GM21423 (cell line): ENCODE measurements at regions not wholly inside any gene's neighbourhood (a gene's known extent, or its start where the extent isn't known, plus 50 kb on each side); places are given as distances from the start of the nearest gene placed in this dataset.
"Not testable (repeated sequence)": the region's sequence is repeated elsewhere in the genome, so short reads cannot be mapped to it uniquely, and the experiment has no call there.

ENCODE experiments used
- ATAC-seq: cut with Tn5 transposase; IDR thresholded peaks from one replicate; pipeline ENCODE4 v1.9.1; 2021; ENCODE audit warnings: mild to moderate bottlenecking, moderate library complexity; ENCODE audit not compliant: unreplicated experiment

DNA sequence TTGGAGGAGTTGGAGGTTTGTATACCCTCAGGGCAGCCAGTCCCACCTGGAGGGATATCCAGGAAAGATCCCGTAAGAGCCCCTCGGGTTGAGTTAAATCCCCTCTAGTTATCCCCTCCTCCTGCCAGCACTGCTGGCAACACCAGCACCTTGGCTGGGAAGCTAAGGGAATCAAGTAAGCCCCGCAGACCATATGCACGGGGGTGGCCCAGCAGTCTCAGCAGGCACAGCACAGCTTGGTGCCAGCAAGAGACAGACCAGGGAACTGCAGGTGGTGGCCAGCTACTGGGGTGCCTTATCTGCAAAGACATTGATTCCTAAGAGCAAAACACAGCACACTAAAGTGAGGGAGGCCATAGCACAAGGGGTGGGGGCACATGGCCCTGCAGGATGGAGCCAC is 173.8 kb downstream of the GOLGA6L4 start:
- ATAC-seq, result not testable (repeated sequence)

GRCh38 chr15:84421513-84422181 is 179.2 kb upstream of the ZSCAN2 start:
- ATAC-seq, result not testable (repeated sequence)

DNA sequence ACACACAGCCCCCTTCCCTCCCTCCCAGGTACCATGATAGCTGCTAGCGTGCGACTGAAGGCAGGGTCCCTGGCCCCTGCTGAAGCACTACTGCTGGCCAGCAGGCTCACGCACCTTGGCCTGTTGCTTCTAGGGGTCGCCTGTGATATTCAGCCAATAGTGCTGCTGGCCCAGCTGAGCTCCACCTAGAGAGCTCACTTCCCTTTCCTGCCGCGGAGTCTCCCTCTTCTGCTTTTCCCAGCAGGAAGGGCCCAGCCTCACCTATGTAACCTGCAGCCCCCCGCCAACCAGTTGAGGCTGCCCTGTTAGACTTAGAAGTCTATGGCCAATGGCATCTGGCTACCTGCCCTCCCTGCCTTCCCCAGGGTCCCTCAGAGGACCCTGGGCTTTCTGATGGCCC is 175.5 kb upstream of the ZSCAN2 start:
- not testable (repeated sequence) for ATAC-seq

DNA sequence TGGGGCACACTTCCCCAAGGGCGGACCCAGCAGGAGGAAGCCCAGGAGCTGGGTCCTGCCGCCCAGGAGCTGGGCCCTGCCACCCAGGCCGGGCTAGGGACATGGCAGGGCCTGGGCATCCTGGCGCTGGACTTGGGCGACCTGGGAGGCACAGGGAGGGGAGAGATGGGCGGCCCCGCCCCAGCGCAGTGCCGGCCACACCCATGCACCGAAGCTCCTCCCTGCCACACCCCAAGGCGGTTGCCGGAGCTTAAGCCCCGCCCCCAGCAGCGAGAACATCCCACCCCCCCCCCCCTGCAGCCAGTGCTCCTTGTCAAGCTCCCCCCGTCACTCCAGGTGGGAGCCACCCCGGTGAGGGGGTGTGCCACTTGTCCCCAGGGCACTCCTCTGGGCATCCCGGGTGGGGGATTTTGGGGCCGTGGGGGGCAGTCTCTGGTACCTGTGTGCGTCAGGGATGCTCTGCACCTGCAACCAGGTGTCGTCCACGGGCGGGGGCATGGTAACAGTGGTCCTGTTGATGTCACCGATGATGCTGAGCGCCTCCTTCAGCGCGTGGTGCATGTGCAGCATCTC is 127.4 kb upstream of the ZSCAN2 start:
- not testable (repeated sequence) for ATAC-seq

GRCh38 chr15:84476364-84477033 is 124.3 kb upstream of the ZSCAN2 start:
- not testable (repeated sequence) for ATAC-seq

DNA sequence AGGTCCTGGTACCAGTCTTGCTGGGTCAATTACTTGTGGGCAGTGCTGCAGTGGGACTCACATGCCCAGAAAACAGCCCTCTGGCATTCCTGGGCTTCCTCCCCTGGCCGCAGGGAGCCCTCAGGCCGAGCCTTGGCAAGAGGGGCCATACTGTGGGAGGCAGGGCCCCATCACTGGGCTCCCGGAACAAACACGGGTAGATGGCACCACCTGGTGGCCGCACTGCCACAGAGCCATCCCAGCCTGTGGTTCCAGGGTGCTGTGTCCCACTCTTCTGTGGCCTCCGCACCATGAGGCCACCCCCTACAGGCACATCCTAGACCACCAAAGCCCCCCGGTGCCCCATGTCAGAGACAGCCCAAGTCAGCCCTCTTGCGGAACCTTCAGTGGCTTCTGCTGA is 123.3 kb upstream of the ZSCAN2 start:
- ATAC-seq, result peak; percentile 86

GRCh38 chr15:84480174-84480681 is 120.6 kb upstream of the ZSCAN2 start:
- ATAC-seq, result not testable (repeated sequence)

- not testable (repeated sequence) for ATAC-seq
Measured at GRCh38 chr15:84483859-84484258, 117.0 kb upstream of the ZSCAN2 start.

- not testable (repeated sequence) for ATAC-seq
Measured at GRCh38 chr15:84500165-84500889, 100.5 kb upstream of the ZSCAN2 start.

GRCh38 chr15:84503101-84503500 is 97.7 kb upstream of the ZSCAN2 start:
- ATAC-seq, result not testable (repeated sequence)

DNA sequence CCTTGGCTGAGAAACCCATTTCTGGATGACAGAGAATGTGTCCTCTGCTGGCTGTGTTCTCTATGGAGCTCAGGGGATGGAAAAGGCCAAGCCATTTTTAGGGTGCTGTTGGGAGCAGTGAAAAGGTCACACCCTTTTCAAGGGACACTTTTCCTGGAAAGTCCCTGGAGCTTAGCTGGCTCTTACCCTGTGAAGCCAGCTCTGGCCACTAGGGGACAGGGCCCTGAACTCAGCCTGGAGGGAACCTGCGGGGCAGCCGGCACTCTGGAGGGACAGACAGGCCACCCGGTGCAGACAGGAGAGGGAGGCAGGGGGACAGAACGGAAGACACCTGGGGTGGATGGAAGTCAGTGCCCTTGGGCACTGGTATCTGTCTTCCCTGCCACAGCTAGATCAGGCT is 95.3 kb upstream of the ZSCAN2 start:
- not testable (repeated sequence) for ATAC-seq

GRCh38 chr15:84512324-84512723 is 88.5 kb upstream of the ZSCAN2 start:
- not testable (repeated sequence) for ATAC-seq

DNA sequence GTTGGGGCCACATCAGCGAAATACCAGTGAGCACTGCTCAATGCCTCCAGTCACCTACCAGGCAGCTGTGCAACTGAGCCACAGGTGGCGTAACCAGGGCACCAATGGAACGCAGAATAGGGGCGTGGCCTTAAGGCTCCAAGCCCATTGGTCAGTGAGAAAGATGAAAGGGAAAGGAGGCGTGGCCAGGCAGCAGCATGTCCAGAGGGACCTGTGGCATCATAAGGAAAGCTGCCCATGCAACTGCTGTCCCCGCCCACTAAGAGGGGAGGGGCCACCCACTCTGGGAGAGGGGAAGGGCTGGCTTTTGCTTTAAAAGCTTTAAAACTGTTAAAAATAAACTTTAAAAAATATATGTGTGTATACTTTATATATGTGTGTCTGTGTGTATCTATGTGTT is 84.0 kb upstream of the ZSCAN2 start:
- ATAC-seq, result not testable (repeated sequence)

DNA sequence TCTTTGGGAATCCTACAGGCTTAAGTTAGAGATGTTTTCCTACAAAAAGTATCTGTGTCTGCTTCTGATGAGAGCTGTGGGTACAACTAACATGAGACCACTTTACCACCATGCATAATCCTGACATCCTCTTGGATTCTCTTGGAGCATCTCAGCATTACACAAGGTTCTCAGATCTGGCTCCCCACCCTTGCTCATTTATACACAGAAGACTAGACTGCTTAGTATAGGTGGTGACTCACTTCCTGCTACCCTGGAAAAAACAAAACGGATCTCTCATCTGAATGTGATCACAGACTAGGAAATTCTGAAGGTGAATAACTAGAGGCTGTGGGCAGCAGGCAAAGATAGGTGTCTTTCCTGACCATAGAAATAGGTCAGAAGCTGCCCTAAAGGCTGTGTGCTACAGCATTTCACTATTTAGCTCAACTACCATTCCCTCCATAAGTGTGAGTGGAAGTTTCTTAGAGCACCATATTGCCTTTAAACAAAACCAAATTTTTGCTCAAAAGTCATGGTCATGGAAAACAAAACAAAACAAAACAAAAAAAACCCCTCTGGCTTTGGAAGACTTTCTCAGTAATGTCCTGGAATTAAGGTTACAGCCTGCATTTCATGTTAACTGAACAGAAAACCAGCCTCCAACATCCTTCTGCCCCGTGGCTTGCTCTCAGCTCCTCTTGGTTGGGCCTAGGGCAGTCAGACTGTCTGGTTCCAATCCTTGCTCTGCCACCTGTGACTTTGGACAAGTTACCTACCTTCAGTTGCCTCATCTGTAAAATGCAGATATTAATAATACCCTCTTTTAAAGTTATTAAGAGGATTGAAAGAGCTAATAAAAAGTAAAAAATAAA is 75.1 kb upstream of the ZSCAN2 start:
- not testable (repeated sequence) for ATAC-seq

DNA sequence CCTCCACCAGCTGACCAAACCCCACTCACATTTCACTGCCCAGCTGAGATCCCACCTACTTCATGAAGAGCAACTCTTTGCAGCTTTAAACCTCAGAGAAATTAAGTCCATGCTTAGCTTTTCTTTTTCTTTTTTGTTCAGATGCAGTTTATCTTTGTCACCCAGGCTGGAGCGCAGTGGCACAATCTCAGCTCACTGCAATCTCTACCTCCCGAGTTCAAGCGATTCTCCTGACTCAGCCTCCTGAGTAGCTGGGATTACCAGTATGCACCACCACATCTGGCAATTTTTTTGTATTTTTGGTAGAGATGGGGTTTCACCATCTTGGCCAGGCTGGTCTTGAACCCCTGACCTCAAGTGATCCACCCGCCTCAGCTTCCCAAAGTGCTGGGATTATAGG is 70.1 kb upstream of the ZSCAN2 start:
- ATAC-seq, result not testable (repeated sequence)

DNA sequence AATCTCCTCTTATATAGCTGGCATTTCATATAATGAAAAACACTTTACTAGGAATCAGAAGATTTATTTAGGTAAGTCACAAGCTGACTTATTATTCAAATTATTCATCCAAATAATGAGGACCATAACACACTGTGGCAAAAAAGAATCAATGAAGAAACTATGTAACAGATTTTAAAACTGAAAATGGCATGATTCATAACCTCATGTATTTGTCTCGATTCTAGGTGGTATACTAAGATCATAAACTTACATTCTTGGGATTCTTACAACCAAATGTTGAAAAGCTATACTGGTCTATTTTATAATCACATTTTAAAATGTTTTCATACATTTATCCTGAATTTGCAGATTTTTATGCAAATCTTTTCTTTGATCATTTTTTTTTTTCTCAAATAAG is 69.6 kb upstream of the ZSCAN2 start:
- ATAC-seq, result not testable (repeated sequence)

GRCh38 chr15:84531709-84532367 is 69.0 kb upstream of the ZSCAN2 start:
- ATAC-seq, result not testable (repeated sequence)

GRCh38 chr15:84533705-84534104 is 67.1 kb upstream of the ZSCAN2 start:
- not testable (repeated sequence) for ATAC-seq

GRCh38 chr15:84534561-84535235 is 66.1 kb upstream of the ZSCAN2 start:
- not testable (repeated sequence) for ATAC-seq
